Gastroesophageal sphincter (tissue), 4 donors: ENCODE measurements at regions not wholly inside any gene's neighbourhood (a gene's known extent, or its start where the extent isn't known, plus 50 kb on each side); places are given as distances from the start of the nearest gene placed in this dataset.

Experiments used
- ATAC-seq: fragments of 150-250 bp; one replicate; pipeline ENCODE4 v1.9.1; 2016; ENCODE audit warnings: mild to moderate bottlenecking, moderate library complexity
- H3K27ac ChIP-seq, 4 donors: fragments of 200-600 bp; sonication (generic) in 3 of 4; 1 replicate in 3 of 4; 2 replicates in 1 of 4; pipeline ENCODE4 v1.5.1; 2016 to 2019
- H3K27me3 ChIP-seq: fragments of 200-600 bp; sonication (generic); one replicate; pipeline ENCODE4 v1.5.1; 2019
- H3K36me3 ChIP-seq, 2 donors: fragments of 200-600 bp; sonication (generic); one replicate each; pipeline ENCODE4 v1.5.1; 2019; ENCODE audit warnings: control low read depth in 1 of 2
- H3K4me1 ChIP-seq, 3 donors: fragments of 200-600 bp; sonication (generic); 1 replicate in 2 of 3; 2 replicates in 1 of 3; pipeline ENCODE4 v1.5.1; 2016 to 2019; ENCODE audit warnings: control low read depth in 2 of 3
- H3K4me3 ChIP-seq, 2 donors: fragments of 200-600 bp; sonication (generic); one replicate each; pipeline ENCODE4 v1.5.1; 2019; ENCODE audit warnings: mild to moderate bottlenecking in 1 of 2, moderate library complexity in 1 of 2
- H3K9me3 ChIP-seq, 3 donors: fragments of 200-600 bp; sonication (generic); one replicate each; pipeline ENCODE4 v1.5.1; 2017 to 2019; ENCODE audit warnings: control low read depth in 2 of 3
- EP300 ChIP-seq: sonication (generic); formaldehyde crosslinking; IDR thresholded peaks from one replicate; pipeline ENCODE4 v1.6.1; 2017; ENCODE audit warnings: antibody characterized with exemption, mild to moderate bottlenecking
- POLR2A ChIP-seq, 2 donors: fragments of 450-650 bp; IDR thresholded peaks; one replicate each; pipeline ENCODE4 v1.6.1; 2017; ENCODE audit warnings: antibody characterized with exemption in 2 of 2, mild to moderate bottlenecking in 2 of 2, moderate library complexity in 1 of 2
- POLR2AphosphoS5 ChIP-seq: sonication (generic); formaldehyde crosslinking; IDR thresholded peaks from one replicate; pipeline ENCODE4 v1.6.1; 2017; ENCODE audit warnings: antibody characterized with exemption
- WGBS, 2 donors: methylation state at CpG; one replicate each; pipeline ENCODE4 v1.1.5; 2018; ENCODE audit warnings: low coverage in 1 of 2; 5-methylcytosine and 5-hydroxymethylcytosine counted together
- TF ChIP-seq, protein P1 (sequence below), 4 experiments: fragments of 200-600 bp in 2 of 4; fragments of 450-650 bp in 2 of 4; sonication (generic) in 1 of 4; IDR thresholded peaks; one replicate each; pipeline ENCODE4 v1.5.1; 2017 to 2019; ENCODE audit warnings: antibody characterized with exemption in 4 of 4, mild to moderate bottlenecking in 2 of 4, moderate library complexity in 2 of 4

DNA sequence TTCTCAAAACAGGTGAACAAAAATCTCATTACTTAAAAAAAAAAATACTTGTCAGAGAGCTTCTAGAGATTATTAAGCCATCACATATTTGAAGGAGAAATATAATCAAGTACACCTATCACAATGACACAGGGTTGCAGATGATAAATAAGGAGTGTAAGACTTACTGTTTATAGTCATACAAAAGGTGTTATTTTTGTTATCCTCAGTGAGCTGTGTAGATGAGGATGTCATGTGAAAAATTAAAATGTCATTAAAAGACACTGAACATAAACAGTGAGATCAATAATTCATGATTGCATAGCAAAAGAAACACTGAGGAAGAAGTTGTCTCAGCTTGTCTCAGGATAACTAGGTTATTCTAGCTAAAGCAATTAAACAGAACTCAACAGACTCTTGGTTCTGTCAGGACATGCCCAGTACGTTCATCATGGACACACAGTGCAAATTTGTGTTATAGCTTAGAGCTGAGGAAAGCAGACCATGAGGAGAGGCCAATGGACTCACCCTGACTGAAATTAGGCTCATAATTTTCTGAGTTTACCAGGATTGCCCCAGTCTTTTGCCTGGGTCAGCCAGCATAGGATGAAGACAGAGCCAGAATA lies 1162.6 kb upstream of the C9orf72 start:
- TF ChIP-seq, protein P1, sequence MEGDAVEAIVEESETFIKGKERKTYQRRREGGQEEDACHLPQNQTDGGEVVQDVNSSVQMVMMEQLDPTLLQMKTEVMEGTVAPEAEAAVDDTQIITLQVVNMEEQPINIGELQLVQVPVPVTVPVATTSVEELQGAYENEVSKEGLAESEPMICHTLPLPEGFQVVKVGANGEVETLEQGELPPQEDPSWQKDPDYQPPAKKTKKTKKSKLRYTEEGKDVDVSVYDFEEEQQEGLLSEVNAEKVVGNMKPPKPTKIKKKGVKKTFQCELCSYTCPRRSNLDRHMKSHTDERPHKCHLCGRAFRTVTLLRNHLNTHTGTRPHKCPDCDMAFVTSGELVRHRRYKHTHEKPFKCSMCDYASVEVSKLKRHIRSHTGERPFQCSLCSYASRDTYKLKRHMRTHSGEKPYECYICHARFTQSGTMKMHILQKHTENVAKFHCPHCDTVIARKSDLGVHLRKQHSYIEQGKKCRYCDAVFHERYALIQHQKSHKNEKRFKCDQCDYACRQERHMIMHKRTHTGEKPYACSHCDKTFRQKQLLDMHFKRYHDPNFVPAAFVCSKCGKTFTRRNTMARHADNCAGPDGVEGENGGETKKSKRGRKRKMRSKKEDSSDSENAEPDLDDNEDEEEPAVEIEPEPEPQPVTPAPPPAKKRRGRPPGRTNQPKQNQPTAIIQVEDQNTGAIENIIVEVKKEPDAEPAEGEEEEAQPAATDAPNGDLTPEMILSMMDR (IDR thresholded peaks at IDR 0.05): no peak
- TF ChIP-seq POLR2AphosphoS5 (no peak), EP300 (no peak), POLR2A (IDR thresholded peaks at IDR 0.05) (no peak)
- 46 to 50% methylated on average over 1 of the region's 1 CpG for WGBS, 2 donors
- ATAC-seq: no peak
- Histone ChIP-seq H3K27ac (no peak overlapping the region), H3K9me3 (no peaks in the 10 kb centered on the region), H3K4me3 (no peak overlapping the region), H3K36me3 (no peaks in the 10 kb centered on the region), H3K4me1 (no peaks in the 10 kb centered on the region), H3K27me3 (no peaks in the 10 kb centered on the region)

DNA sequence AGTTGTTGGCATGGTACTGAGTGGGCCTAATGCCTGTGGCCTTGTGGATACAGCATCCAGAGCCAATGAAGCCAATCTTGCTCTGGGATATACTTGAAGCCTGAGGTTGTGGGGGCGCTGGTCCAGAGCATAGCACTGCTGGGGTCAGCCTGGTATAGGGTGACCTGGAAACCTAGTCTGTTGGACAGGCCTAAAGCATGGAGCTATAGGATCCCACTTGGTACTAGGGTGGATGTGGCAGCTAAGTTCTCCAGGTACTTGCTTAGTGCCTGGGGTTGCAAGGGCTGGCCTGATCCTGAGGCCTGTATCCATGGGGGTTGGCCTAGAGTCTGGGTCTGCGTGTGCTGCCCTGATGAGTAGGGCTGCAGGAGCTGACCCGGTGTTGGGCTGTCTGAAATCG lies 1168.2 kb upstream of the C9orf72 start:
- 100% methylated on average over 2 of the region's 4 CpGs; no CpG with 5 or more reads in 1 of the 2 donors for WGBS, 2 donors
- Histone ChIP-seq H3K4me1 (no peaks in the 10 kb centered on the region), H3K27me3 (no peaks in the 10 kb centered on the region), H3K36me3 (no peaks in the 10 kb centered on the region), H3K27ac (no peak overlapping the region), H3K9me3 (peaks cover 0 to 10% (median 0%) of the 10 kb centered on the region in 3 donors), H3K4me3 (no peak overlapping the region)
- ATAC-seq: peak; percentile 31
- no peak for TF ChIP-seq POLR2A (IDR thresholded peaks at IDR 0.05)
- TF ChIP-seq EP300: no peak
- TF ChIP-seq, protein P1 (IDR thresholded peaks at IDR 0.05): no peak
- TF ChIP-seq POLR2AphosphoS5: no peak

DNA sequence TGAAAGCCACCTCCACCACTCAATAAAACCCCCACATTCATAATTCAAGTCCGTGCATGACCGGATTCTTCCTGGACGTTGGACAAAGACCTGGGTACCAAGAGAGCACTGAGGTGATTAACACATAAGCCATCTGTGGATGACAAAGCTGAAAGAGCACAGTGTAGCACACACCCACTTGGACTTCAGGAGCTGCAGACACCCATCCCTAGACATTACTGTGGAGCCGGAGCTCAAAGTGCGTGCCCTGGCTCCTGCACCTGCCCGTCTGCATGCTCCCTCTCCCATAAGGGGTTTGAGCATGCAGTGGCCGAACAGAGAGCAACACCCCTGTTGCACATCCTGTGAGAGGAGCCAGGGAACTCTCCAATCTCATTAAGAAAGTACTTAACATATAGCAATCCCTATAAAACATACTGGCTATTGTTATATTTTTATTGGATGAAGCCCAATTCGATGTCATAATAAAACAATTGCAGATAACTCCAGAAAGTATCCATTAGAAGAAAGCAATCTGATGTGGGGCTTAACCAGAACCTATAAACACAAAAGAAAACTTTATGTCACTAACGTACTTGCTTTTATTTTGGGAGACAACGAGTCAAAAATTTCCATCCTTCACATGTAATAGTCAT lies 1174.2 kb upstream of the C9orf72 start:
- WGBS, 2 donors: 51 to 64% methylated on average over 7 to 9 of the region's 10 CpGs

DNA sequence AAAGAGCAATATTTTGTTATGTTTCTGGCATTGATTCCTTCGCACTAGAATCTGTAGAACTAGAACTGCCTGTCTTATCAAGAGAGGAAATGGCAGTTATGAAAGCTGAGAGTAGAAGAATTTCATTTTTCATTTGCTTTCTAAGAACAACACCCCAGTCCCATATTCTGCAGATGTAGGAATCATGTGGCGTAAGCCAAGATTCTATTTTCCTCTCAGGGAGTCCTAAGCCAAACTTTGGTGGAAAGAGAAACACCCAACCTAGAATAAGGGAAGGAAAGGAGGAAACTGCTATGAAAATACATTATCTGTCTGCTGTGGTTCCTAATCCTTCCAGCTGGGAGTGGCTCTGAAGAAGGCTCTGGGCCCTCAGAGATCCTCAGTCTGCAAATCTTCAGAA lies 1176.9 kb upstream of the C9orf72 start:
- Histone ChIP-seq H3K4me3 (no peak overlapping the region), H3K9me3 (no peaks in the 10 kb centered on the region), H3K36me3 (no peaks in the 10 kb centered on the region), H3K27ac (no peak overlapping the region), H3K4me1 (no peaks in the 10 kb centered on the region), H3K27me3 (no peaks in the 10 kb centered on the region)
- 72 to 82% methylated on average over 2 of the region's 2 CpGs for WGBS, 2 donors
- no peak for ATAC-seq
- TF ChIP-seq, protein P1 (IDR thresholded peaks at IDR 0.05): no peak
- TF ChIP-seq EP300 (no peak), POLR2AphosphoS5 (no peak), POLR2A (IDR thresholded peaks at IDR 0.05) (no peak)

More for the DNA sequence above, 1174.2 kb upstream of the C9orf72 start:
- Histone ChIP-seq H3K36me3 (no peaks in the 10 kb centered on the region), H3K27me3 (no peaks in the 10 kb centered on the region), H3K4me3 (no peak overlapping the region), H3K9me3 (peaks cover 0 to 10% (median 0%) of the 10 kb centered on the region in 3 donors), H3K27ac (no peak overlapping the region), H3K4me1 (no peaks in the 10 kb centered on the region)
- no peak for ATAC-seq
- no peak for TF ChIP-seq EP300
- TF ChIP-seq POLR2AphosphoS5: no peak
- TF ChIP-seq, protein P1 (IDR thresholded peaks at IDR 0.05): no peak

DNA sequence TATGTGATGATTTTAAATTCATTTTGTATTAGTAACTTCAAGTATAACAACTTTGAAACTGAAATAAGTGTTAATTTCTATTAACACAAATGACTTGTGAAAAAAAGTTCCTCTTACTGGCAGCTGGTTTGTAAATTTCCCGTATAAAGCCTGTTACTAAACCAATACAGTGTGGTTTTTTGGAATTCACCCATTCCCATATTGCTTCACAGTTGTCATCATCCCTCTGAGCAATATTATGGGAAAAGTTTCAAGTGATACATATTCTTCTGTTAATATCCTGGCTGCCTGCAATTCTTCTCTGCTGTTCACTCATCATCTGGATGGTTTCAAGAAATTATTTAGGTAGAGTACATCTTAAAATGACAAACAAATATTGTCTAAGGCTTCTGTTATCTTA lies 1185.1 kb upstream of the C9orf72 start:
- TF ChIP-seq, protein P1 (IDR thresholded peaks at IDR 0.05): no peak
- TF ChIP-seq POLR2AphosphoS5 (no peak), POLR2A (IDR thresholded peaks at IDR 0.05) (no peak), EP300 (no peak)
- H3K27me3 ChIP-seq: no peaks in the 10 kb centered on the region
- 25 to 59% methylated on average over 1 of the region's 1 CpG for WGBS, 2 donors
- H3K4me3 ChIP-seq: no peak overlapping the region
- no peak overlapping the region for H3K27ac ChIP-seq
- ATAC-seq: no peak
- no peaks in the 10 kb centered on the region for H3K9me3 ChIP-seq
- H3K36me3 ChIP-seq: no peaks in the 10 kb centered on the region
- no peaks in the 10 kb centered on the region for H3K4me1 ChIP-seq
